Retinal pigment epithelial cell (primary cell): ENCODE measurements at regions not wholly inside any gene's neighbourhood (a gene's known extent, or its start where the extent isn't known, plus 50 kb on each side); places are given as distances from the start of the nearest gene placed in this dataset.

ENCODE experiments used
- DNase-seq: peaks from one replicate; pipeline ENCODE4 v3.0.0-alpha.2; 2010; ENCODE audit warnings: low read depth
- H3K4me3 ChIP-seq: 2 replicates; pipeline ENCODE4 v1.5.1; 2011; ENCODE audit warnings: mild to moderate bottlenecking, low read length, control low read depth, moderate library complexity
- CTCF ChIP-seq: conservative IDR thresholded peaks from 2 replicates; pipeline ENCODE4 v1.5.1; 2011; ENCODE audit warnings: low read depth, low read length, control low read depth, inconsistent platforms

- no peak for DNase-seq
- no peak for TF ChIP-seq CTCF
- H3K4me3 ChIP-seq: no peak overlapping the region
Observed at GRCh38 chr7:70907259-70908247, 224.4 kb upstream of the GALNT17 start.

DNA sequence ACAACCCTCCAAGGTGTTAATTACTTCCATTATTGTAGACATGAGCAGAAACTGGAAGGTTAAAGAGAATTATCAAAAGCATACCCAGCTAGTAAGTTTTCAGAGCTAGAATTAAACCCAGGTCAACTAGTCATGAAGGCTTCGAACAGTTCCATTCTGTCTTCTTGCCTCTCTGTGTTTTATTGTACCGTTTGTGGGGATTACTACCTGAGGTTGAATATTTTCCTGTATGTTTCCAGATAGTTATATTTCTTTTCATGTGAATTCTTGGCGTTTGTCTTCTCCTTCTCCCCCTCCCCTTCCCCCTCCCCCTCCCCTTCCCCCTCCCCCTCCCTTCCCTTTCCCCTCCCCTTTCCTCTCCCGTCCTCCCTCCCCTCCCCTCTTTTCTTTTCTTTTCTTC, 218.0 kb upstream of the GALNT17 start:
- TF ChIP-seq CTCF: no peak

DNA sequence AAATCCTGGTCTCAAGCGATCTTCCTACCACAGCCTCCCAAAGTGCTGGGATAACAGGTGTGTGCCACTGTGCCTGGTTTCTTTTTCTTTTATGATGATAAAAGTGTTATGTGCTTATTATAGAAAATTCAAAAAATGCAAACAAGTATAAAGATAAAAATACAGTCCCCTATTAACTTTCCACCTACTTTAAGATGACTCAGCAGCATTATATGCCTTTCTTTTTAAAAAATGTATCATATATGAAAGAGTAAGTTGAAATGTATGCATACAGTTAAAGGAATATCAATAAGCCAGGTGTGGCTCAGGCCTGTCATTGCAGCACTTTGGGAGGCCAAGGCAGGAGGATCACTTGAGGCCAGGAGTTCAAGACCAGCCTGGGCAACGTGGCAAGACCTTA, 216.9 kb upstream of the GALNT17 start:
- no peak for TF ChIP-seq CTCF
- DNase-seq: no peak
- no peak overlapping the region for H3K4me3 ChIP-seq

More for the DNA sequence above, 218.0 kb upstream of the GALNT17 start:
- DNase-seq: no peak
- H3K4me3 ChIP-seq: no peak overlapping the region

- TF ChIP-seq CTCF: no peak
- H3K4me3 ChIP-seq: no peak overlapping the region
- no peak for DNase-seq
Observed at GRCh38 chr7:70919481-70920073, 212.4 kb upstream of the GALNT17 start.

DNA sequence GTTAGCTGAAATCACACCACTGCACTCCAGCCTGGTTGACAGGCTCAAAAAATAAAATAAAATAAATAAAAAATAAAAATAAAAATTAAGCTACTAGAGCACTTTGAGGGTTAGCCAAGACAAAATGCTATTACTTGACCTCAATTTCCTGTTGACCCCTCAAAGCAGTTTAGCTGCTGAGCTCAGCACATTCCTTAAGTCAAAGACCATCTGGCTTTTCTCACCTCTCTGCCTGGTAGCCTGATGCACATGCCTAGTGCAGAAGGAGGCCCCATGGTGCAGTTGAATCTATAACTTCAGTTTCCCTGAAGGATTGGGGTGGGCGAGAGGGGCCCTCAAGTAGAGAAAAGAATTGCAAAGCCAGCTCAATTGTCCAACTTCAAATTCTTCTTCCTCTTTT, 211.1 kb upstream of the GALNT17 start:
- no peak overlapping the region for H3K4me3 ChIP-seq
- no peak for TF ChIP-seq CTCF
- no peak for DNase-seq

- no peak for DNase-seq
- no peak for TF ChIP-seq CTCF
- no peak overlapping the region for H3K4me3 ChIP-seq
Observed at GRCh38 chr7:70923181-70923845, 208.6 kb upstream of the GALNT17 start.
